ENCODE measurements at regions not wholly inside any gene's neighbourhood (a gene's known extent, or its start where the extent isn't known, plus 50 kb on each side); places are given as distances from the start of the nearest gene placed in this dataset.

DNA sequence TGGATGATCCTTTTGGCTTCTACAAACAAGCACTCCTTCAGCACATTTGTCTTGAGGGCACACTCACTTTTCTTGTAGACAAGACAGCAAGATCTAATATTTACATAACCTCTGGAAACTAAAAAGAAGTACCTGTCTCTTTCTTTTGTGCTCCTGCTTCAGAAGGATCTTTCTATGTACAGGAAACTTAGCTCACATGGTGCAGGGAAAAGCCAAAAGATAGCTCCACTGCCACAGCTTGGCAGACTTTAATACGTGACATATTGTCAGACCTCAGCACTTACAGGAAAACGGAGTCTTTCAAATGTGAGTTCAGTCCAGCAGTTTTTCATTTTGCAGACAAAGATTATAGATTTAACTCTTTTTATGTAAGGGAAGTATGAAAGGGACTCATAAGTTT, 225.5 kb upstream of the SAMSN1 start:
- DNase-seq (ENCODE audit: low read depth in 2 of 2), result no peak
- Histone ChIP-seq H3K9me3 (ENCODE audit: control insufficient read depth, insufficient read depth, low read depth, low read length) (no peaks in the 10 kb centered on the region), H3K36me3 (ENCODE audit: control insufficient read depth, insufficient read depth, low read length) (no peaks in the 10 kb centered on the region), H3K4me2 (ENCODE audit: extremely low read depth, insufficient read depth, low read length) (no peak overlapping the region), H3K79me2 (ENCODE audit: control insufficient read depth, insufficient read depth, low read length) (no peaks in the 10 kb centered on the region), H3K27ac (ENCODE audit: insufficient read depth, low read length) (no peak overlapping the region), H3K4me1 (ENCODE audit: control insufficient read depth, extremely low read depth, insufficient read depth, low read length) (no peaks in the 10 kb centered on the region), H3K4me3 (replicated peaks in 1 of 4; ENCODE audit: control extremely low read depth in 1 of 4, insufficient read depth in 1 of 4, low read depth in 3 of 4, low read length in 4 of 4) (no peak overlapping the region), H3K27me3 (ENCODE audit: control insufficient read depth, insufficient read depth, low read length) (no peaks in the 10 kb centered on the region), H4K20me1 (ENCODE audit: control insufficient read depth, extremely low read depth, insufficient read depth, low read length) (no peaks in the 10 kb centered on the region), H3K9ac (ENCODE audit: insufficient read depth, low read length) (no peak overlapping the region), H2AFZ (ENCODE audit: low read length) (no peak overlapping the region)
- TF ChIP-seq, protein P1, sequence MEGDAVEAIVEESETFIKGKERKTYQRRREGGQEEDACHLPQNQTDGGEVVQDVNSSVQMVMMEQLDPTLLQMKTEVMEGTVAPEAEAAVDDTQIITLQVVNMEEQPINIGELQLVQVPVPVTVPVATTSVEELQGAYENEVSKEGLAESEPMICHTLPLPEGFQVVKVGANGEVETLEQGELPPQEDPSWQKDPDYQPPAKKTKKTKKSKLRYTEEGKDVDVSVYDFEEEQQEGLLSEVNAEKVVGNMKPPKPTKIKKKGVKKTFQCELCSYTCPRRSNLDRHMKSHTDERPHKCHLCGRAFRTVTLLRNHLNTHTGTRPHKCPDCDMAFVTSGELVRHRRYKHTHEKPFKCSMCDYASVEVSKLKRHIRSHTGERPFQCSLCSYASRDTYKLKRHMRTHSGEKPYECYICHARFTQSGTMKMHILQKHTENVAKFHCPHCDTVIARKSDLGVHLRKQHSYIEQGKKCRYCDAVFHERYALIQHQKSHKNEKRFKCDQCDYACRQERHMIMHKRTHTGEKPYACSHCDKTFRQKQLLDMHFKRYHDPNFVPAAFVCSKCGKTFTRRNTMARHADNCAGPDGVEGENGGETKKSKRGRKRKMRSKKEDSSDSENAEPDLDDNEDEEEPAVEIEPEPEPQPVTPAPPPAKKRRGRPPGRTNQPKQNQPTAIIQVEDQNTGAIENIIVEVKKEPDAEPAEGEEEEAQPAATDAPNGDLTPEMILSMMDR (conservative IDR thresholded peaks at IDR 0.05 in 1 of 2, IDR thresholded peaks at IDR 0.05 in 1 of 2; ENCODE audit: low read depth in 1 of 2, low read length in 2 of 2), result no peak
- TF ChIP-seq EZH2 (IDR thresholded peaks at IDR 0.05; ENCODE audit: low read length, missing control alignments), result no peak

DNA sequence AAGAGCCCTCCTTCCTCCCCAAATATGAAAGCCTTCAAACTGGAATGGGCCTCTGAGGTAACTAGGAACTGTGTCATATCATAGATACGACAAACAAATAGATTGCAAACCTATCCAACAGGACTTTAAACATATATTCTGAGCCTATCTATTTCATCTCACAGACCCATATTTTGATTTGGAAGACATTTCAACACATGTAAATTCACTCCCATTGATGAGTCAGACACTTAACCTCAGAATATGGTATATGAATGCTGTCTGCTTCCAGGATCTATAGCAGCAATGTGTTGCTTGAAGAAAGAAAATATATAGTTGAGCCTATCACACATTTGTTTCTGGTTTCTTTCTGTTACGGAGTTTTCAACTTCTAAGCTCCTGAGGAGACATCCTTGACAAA, 221.9 kb upstream of the SAMSN1 start:
- H3K4me2 ChIP-seq (ENCODE audit: extremely low read depth, insufficient read depth, low read length), result no peak overlapping the region
- no peak overlapping the region for H3K27ac ChIP-seq (ENCODE audit: insufficient read depth, low read length)
- no peaks in the 10 kb centered on the region for H3K79me2 ChIP-seq (ENCODE audit: control insufficient read depth, insufficient read depth, low read length)
- H4K20me1 ChIP-seq (ENCODE audit: control insufficient read depth, extremely low read depth, insufficient read depth, low read length), result no peaks in the 10 kb centered on the region
- H3K9ac ChIP-seq (ENCODE audit: insufficient read depth, low read length), result no peak overlapping the region
- no peak for DNase-seq (ENCODE audit: low read depth in 2 of 2)
- H3K4me1 ChIP-seq (ENCODE audit: control insufficient read depth, extremely low read depth, insufficient read depth, low read length), result no peaks in the 10 kb centered on the region
- no peaks in the 10 kb centered on the region for H3K27me3 ChIP-seq (ENCODE audit: control insufficient read depth, insufficient read depth, low read length)
- no peaks in the 10 kb centered on the region for H3K36me3 ChIP-seq (ENCODE audit: control insufficient read depth, insufficient read depth, low read length)
- no peaks in the 10 kb centered on the region for H3K9me3 ChIP-seq (ENCODE audit: control insufficient read depth, insufficient read depth, low read depth, low read length)
- TF ChIP-seq, protein P1 (conservative IDR thresholded peaks at IDR 0.05 in 1 of 2, IDR thresholded peaks at IDR 0.05 in 1 of 2; ENCODE audit: low read depth in 1 of 2, low read length in 2 of 2), result no peak
- TF ChIP-seq EZH2 (IDR thresholded peaks at IDR 0.05; ENCODE audit: low read length, missing control alignments), result no peak
- no peak overlapping the region for H2AFZ ChIP-seq (ENCODE audit: low read length)
- no peak overlapping the region for H3K4me3 ChIP-seq (replicated peaks in 1 of 4; ENCODE audit: control extremely low read depth in 1 of 4, insufficient read depth in 1 of 4, low read depth in 3 of 4, low read length in 4 of 4)

DNA sequence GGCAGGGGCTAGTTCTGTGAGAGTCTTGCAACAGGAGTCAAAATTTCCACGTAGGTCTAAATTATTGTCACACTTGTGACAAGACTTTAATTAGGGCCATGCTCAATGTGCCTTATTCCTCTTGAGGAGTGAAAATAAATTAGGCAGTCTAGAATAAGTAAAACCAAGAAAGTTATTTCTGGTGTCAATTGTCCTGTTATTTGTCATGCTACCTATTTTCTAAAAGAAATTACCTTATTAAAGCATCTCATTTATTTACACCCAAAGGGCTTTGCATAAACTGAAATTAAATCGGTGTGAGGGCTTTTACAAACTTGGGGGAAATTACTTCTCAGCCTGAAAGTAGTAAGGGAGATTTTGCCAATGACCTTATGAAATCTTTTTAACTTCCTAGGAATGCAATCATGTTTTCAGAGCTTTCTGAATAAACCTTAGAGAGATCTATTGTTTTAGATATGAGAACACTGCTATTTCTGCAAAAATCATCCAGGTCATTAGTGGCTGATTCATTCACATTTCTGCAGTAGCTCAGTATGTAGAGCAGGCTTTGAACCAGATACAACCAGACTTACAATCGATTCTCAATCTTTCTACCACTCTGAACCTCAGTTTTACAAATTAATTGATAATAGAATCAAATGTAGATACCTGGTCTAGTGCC, 221.2 kb upstream of the SAMSN1 start:
- no peaks in the 10 kb centered on the region for H3K36me3 ChIP-seq (ENCODE audit: control insufficient read depth, insufficient read depth, low read length)
- H3K79me2 ChIP-seq (ENCODE audit: control insufficient read depth, insufficient read depth, low read length), result no peaks in the 10 kb centered on the region
- no peak for DNase-seq (ENCODE audit: low read depth in 2 of 2)
- H2AFZ ChIP-seq (ENCODE audit: low read length), result no peak overlapping the region
- no peak overlapping the region for H3K4me3 ChIP-seq (replicated peaks in 1 of 4; ENCODE audit: control extremely low read depth in 1 of 4, insufficient read depth in 1 of 4, low read depth in 3 of 4, low read length in 4 of 4)
- H3K27me3 ChIP-seq (ENCODE audit: control insufficient read depth, insufficient read depth, low read length), result no peaks in the 10 kb centered on the region
- H3K27ac ChIP-seq (ENCODE audit: insufficient read depth, low read length), result no peak overlapping the region
- H3K4me2 ChIP-seq (ENCODE audit: extremely low read depth, insufficient read depth, low read length), result no peak overlapping the region
- no peak overlapping the region for H3K9ac ChIP-seq (ENCODE audit: insufficient read depth, low read length)
- no peaks in the 10 kb centered on the region for H3K4me1 ChIP-seq (ENCODE audit: control insufficient read depth, extremely low read depth, insufficient read depth, low read length)
- no peaks in the 10 kb centered on the region for H4K20me1 ChIP-seq (ENCODE audit: control insufficient read depth, extremely low read depth, insufficient read depth, low read length)
- no peaks in the 10 kb centered on the region for H3K9me3 ChIP-seq (ENCODE audit: control insufficient read depth, insufficient read depth, low read depth, low read length)
- TF ChIP-seq EZH2 (IDR thresholded peaks at IDR 0.05; ENCODE audit: low read length, missing control alignments), result no peak
- TF ChIP-seq, protein P1 (conservative IDR thresholded peaks at IDR 0.05 in 1 of 2, IDR thresholded peaks at IDR 0.05 in 1 of 2; ENCODE audit: low read depth in 1 of 2, low read length in 2 of 2), result no peak

All from fibroblast of lung (primary cell).